Lung microvascular endothelial cell (primary cell): ENCODE measurements at regions not wholly inside any gene's neighbourhood (a gene's known extent, or its start where the extent isn't known, plus 50 kb on each side); places are given as distances from the start of the nearest gene placed in this dataset.
"Not testable (repeated sequence)": the region's sequence is repeated elsewhere in the genome, so short reads cannot be mapped to it uniquely, and the experiment has no call there.

Experiments used
- DNase-seq, 2 donors: peaks; one replicate each; pipeline versions ENCODE4 v3.0.0 to v3.0.0-alpha.2; 2010; ENCODE audit warnings: low read depth in 2 of 2

DNA sequence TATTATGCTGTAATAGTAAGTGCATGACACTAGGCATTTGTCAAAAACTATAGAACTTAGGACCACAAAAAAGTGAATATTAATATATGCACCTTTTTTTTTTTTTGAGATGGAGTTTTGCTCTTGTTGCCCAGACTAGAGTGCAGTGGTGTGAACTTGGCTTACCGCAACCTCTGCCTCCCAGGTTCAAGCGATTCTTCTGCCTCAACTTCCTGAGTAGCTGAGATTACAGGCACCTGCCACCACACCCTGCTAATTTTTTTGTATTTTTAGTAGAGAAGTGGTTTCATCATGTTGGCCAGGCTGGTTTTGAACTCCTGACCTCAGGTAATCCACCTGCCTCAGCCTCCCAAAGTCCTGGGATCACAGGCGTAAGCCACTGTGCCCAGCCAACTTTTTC, 2315.2 kb upstream of the ACO1 start:
- not testable (repeated sequence) for DNase-seq

DNA sequence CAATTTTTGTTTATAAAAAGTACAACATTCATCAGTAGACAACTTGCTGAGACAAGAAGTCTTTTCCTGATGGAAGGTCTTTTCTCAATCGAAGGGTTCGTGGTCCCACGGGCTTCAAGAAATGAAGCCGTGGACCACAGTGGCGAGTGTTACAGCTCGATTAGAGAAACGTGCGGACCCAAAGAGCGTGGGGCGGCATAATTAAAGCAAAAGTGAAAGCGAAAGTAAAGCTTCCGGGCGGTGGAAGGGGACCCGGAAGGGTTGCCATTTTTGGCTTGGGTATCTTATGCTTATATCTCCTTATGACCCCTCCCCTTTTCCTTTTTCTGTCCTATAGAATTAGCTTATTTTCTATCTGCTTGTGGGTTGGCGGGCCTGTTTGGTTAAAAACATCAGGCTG, 2309.4 kb upstream of the ACO1 start:
- no peak for DNase-seq

DNA sequence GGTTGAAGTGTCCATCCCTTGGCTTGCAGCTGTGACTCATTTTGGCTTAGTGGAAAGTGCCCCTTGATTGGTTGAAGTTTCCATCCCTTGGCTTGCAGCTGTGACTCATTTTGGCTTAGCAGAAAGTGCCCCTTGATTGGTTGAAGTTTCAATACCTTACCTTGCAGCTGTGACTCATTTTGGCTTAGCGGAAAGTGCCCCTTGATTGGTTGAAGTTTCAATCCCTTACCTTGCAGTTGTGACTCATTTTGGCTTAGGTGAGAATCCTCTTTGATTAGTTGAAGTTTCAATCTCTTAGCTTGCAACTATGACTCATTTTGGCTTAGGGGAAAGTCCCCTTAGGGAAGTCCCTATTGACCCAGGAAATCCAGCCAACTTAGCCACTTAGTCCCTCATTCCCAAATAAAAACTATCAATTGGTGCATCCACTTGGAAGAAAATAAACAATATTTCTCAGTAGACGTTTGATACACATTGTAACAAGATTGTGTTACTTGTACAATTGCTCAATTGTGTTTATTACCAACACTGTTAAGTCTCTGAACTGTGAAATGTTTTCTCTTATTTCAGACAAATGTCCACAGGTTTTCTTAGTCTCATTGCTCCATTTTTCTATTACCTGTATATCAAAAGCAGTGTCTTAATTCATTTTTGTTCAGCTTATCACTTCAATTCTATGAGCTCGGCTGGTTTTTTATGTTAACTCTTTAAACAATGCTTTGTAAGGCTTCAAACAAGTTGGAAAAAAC, 2308.8 kb upstream of the ACO1 start:
- DNase-seq = no peak

DNA sequence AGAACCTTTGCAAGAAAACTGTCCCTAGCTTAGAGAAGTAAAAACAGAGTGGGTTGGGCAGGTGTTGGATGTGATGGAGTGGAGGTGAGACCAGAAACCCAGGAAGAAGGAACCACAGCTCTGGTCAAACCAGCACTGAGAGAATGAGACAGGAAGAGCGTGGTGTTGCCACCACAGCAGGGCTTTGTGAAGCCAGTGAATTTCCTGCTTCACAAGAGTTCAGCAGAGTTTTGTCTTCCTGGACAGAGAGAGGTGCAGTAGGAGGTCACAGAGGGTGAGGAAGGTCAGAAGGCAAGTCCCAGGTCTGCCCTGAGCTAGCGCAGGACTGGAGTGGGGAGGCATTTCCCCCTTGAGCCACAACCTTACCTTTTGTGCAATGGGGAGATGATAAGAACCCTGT, 2306.2 kb upstream of the ACO1 start:
- DNase-seq = no peak

DNA sequence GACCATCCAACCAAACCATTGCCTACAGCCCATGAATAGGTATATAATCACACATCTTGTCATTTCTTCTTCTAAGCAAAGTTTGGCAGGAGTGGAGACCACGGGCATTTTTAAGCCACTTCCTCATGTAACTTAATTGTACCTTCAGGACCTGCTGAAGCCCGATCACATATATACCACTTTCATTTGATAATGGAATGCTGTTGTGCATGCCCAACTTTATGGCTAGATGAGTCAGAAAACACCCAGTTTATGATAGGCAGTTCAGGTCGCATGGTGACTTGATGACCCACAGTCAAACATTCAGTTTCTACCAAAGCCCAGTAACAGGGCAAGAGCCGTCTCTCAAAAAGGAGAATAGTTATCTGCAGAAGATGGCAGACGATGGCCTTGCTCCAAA, 2295.0 kb upstream of the ACO1 start:
- no peak for DNase-seq

DNA sequence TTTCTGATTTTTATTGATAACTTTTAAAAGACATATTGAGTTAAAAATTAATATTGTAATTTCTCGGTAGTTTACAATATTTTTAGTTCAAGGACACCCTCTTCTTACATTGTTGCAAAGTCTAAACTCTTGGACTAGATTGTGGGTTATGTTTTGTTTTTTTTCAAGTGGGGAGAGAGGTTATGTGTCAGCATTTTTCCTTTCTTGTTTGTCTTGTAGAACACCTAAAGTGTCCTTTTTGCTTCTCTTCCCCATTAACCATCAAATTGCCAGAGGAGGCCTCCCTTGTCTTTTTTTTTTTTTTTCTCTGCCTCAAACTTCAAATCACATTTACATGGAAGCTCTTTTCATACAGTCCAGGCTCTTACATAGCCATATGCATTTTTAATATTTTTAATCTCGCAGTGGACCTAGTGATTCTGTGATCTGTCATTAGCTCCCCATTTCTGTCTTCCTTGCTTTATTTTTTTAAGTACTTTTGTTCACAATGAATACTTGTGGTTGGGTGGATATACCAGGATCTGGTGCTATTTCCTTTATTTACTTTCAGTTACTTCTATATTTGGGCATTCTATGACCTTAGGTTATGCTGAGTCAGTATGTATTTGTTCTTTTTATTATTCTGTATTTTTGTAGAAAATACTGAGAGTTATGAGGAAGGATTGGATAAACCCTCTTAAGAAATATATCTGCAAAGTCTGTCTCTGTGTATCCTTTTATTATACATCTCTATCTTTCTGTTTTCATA, 2280.6 kb upstream of the ACO1 start:
- no peak for DNase-seq

DNA sequence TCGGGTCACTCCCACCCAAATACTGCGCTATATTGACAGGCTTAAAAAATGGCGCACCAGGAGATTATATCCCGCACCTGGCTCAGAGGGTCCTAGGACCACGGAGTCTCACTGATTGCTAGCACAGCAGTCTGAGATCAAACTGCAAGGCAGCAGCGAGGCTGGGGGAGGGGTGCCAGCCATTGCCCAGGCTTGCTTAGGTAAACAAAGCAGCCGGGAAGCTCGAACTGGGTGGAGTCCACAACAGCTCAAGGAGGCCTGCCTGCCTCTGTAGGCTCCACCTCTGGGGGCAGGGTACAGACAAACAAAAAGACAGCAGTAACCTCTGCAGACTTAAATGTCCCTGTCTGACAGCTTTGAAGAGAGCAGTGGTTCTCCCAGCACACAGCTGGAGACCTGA, 2277.3 kb upstream of the ACO1 start:
- DNase-seq = not testable (repeated sequence)

DNA sequence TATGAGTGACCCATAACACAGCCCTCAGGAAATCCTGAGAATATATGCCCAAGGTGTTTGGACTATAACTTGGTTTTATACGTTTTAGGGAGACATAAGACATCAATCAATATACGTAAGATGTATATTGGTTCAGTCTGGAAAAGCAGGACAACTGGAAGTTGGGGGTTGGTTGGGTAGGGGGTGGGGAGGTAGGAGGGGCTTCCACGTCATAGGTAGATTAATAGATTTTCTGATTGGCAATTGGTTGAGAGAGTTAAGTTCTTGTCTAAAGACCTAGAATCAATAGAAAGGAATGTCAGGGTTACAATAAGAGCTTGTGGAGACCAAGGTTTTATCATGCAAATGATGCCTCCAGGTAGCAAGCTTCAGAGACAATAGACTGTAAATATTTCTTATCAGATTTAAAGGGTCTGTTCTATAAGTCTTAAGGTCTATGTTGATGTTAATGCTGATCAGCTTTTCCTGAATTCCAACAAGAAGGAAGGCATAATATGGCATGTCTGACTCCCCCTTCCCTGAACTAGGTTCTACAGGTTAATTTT, 2267.7 kb upstream of the ACO1 start:
- DNase-seq = no peak

DNA sequence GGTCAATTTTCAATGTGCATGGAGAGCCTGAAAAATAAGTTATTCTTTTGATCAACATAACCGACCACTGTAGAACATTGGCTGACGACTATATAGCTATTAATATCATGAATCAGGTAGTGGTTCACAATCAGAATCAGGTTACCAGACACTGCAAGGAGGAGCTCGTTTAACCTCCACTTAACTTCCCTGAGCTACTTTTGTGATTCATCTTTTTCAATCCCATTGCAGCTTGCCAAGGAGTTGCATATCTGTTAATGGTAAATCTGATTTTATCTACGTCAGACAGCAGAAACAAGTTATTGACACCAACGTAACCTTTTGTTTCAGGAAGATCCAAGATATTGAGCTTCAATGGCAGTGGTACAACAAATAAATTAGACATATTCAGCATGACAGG, 2263.8 kb upstream of the ACO1 start:
- no peak for DNase-seq

DNA sequence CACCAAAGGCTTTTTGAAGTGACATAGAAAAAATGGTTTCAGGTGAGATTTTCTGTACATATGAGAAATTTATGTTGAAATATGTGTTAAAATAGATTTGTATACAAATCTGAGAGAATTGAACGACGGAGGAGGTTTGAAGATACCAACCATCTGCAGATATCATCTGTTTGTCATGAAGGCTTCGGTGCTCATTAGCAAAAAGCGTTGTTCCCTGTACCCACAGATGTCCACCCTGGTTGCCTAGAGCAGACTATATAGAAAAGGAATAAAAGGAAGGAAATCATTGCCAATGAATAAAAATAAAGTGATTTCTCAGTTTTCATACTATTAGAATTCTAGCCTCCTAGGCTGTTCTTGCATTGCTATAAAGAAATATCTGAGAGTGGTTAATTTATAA, 2262.8 kb upstream of the ACO1 start:
- DNase-seq = no peak

DNA sequence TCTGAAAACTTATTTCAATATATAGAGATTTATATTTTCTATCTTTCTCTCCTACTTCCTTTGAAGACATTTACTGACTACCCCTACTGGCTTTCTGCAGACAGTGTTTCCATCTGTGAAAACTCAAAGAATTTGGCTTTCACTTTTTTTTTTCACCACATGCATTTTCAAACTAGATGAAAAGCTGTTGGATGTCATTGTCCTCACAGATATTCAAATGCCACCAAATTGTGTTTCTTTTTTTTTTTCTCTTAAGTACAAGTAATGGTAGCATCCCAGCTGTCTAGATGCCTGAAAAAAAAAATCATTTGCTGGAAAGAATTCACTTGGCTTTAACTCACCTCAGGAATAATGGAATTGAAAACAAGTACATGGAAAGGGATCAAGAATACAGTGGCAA, 2258.6 kb upstream of the ACO1 start:
- DNase-seq = no peak

DNA sequence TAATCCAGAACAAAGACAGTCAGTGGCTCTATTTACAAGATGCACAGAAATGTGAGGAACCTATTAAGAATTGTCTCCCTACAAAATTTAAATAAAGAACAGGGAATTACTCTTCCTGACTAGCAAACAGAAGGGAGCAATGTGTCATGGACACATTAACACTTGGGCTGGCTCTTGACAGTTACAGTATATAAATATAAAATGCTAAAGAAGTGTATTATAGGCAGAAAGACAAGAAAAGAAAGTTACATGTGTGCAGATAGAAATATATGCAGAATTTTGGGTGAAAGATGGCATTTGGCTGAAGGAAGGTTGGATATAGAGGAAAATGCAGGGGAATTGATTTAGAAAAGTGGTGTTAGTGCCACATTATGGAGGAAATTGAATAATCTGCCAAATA, 2257.1 kb upstream of the ACO1 start:
- DNase-seq = no peak

DNA sequence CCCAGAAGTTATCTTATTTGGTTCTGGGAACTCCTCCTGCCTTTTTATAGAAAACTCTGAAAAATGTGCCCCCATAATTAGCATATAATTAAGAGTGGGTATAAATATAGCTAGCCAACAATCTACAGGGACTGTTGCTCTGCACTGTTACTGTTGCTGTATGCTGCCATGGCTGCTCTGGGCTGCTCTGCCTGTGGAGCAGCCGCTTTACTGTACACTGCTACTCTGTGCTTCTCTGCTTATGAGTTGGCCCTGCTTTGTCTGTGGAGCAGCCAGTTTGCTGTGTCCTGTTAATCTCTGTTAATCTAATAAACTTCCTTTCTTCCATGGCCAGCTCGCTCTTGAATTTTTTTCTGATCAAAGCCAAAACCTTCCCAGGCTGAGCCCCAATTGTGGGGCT, 2244.0 kb upstream of the ACO1 start:
- no peak for DNase-seq

DNA sequence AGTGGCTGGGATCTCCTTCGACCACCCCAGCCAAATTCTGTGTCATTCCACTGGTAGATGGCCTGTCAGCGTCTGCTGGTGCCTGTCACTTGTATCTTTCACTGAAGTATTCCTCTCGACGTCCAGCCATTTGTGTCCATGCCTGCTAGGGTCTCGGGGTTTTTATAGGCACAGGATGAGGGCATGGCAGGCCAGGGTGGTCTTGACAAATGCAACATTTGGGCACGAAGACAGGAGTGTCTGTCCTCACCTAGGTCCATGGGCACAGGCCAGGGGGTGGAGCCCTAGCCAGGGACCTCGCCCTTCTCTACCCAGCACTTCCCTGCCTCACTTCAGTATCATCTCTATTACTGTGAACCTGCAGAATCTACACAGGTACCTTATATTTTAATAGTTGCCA, 2223.9 kb upstream of the ACO1 start:
- no peak for DNase-seq

DNA sequence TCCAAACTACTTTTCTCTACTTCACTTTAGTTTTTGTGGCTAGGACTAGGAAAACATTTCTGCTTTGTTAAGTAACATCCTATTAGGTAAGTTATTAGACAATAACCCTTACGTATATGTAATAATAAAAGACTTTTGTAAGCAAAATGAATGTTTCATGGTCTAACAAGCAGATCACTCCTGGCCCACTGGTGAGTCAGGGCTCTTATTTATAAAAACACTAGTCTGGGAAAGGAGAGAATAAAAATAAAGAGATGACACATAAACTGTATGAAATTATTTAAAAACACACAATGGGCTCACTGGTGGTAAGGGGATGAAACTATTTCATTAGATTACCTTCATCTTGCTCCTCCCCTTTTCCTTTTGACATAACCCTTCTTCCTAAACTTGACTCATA, 2212.2 kb upstream of the ACO1 start:
- no peak for DNase-seq

DNA sequence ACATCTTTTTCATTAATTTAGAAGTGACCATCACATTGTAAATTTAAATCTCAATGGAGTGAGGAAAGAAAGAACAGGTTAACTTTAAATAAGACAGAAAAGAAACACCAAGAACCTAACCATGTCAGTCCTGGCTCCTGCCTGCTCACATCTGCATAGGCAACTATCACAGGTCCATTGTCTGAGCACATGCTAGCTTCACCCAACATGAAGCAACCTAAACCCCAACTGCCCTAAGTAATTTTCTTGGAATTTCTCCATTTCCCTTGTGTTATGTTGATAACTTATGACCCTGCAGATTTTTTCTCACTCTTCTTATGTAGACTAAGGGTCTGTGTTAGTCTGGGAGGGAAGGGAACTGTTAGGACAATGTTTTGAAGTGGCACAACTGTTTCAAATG, 2205.8 kb upstream of the ACO1 start:
- DNase-seq = no peak

DNA sequence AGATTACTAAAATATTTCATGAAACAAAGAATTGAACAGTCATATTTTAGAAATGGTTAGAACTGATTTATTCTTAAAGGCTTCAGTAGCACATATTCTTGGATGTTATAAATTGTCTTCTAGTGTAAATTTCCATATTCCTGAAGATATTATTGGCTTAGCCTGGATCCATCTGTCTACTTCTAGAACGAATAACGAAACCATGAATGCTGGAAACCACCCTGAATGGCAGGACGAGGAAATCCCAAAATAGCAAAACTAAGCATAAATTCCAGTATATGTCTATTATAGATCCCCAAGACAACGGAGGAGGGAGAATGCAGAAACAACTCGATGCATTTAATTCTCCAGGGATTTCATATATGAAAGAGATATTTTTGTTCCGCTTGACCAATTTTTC, 2191.0 kb upstream of the ACO1 start:
- DNase-seq = no peak

DNA sequence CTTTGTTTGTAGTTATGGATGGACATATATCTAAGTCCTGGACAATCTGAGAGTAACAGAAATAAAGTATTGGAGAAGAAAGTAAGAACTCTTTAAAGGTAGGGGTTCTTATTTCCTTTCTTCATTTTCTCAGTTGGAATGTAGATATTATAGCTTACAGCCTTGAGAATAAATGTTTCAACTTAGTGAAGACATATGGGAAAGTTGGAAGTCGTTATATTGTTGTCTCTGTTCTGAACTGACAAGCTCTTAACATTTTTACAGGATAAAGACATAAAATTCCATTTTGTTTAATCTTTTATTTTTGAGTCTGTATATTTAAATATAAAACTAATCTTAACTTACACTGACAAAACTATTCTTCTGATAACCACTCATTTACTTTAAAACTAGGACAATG, 2187.5 kb upstream of the ACO1 start:
- no peak for DNase-seq

DNA sequence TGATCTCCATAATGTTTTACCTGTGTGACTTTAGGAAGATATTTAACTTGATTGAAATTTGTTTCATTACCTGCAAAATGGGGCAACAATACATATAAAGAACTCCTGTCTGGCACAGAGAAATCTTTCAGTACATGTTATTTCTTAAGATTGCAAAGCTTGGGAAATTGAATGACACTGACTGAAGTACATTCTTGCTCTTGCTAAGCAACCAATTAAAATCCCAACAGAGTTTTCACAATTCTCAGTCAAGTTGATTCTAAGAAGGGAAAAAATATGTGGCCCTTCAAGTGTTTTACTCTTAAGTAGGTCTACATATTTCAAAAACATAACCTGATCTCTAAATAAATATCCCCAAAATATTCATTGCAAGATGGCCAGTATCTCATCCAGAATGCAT, 2187.0 kb upstream of the ACO1 start:
- DNase-seq = no peak

DNA sequence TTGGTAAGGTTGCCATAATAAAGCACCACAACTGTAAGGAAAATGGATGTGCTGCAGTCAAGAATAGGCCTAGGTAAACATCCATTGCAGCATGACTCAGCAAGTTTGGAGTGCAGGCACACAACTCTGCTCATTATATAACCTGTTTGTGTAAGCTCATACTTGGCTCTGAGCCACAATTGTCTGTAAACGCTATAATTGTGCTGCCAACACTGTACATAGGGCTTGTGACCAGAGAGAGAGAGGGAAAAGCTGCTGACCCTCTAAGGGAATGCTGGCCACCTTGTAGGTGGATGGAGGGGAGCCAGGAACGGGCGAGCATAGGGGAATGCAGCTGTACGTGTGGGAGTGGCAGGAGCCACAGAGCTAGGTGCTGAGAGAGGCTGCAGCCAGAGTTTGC, 2186.5 kb upstream of the ACO1 start:
- DNase-seq = peak in 1 of 2 donors; percentile 38

DNA sequence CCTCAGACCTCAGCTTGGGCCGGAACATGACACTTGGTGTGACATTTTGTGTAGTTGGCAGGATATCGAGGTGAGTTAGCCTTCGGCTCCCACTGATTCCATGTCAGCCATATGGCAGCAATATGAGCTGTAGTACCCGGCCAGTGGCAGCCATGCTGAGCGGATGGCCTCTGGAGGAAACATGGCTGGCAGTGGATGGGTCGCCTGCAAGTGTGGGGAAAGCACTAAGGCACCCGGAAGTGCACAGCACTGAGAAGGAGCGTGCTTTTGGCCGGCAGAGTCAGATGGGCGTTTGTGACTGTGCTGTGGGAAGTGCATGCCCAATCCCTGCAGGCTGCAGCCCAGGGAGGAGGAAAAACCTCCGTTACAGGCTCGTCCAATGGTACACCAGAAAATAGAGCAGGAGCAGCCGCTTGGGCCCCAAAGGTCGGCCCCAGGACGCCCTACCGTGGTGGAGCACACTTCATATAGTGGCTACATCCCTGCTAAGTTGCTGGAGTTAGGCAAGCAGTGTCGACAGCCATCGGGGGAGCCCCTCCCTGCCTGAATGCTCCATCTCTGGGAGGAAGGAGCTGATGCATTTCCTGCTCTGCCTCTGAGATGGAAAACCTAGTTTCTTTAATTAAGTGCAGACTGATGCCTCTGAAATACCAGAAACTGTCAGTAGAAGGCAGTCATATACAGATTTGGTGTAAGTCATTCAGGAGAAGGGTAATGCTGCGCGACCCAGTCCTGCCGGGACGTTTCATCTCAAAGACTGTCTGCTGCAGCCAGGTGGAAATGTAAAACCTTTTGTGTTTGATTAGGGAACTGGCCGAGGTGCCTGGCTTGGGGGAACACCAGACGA, 2185.8 kb upstream of the ACO1 start:
- DNase-seq = no peak

DNA sequence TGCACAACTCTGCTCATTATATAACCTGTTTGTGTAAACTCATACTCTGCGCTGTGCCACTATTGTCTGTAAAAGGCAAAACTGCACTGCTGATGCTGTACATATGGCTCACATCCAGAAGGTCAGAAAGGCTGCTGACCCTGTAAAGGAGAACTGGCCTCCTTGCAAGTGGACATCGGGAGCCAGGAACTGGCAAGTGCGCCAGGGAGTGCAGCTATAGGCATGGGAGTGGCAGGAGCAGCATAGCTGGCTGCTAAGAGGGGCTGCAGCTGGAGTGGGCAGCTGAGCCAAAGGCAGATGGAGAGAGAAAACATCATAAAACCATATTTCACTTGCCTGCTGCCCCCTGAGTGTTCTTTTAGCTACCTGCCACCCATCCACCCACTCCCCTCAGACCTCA, 2183.4 kb upstream of the ACO1 start:
- DNase-seq = no peak
